ENCODE measurements at regions not wholly inside any gene's neighbourhood (a gene's known extent, or its start where the extent isn't known, plus 50 kb on each side); places are given as distances from the start of the nearest gene placed in this dataset.

- H3K4me1 ChIP-seq (ENCODE audit: low read depth): no peaks in the 10 kb centered on the region
- intact Hi-C loops (cut with DNase I, micrococcal nuclease): no loop called here
- H3K9me3 ChIP-seq: no peaks in the 10 kb centered on the region
- ATAC-seq (no peak), DNase-seq (no peak)
- no peaks in the 10 kb centered on the region for H3K36me3 ChIP-seq (ENCODE audit: low read depth)
- no peak for TF ChIP-seq CTCF (IDR thresholded peaks at IDR 0.05)
- no peak overlapping the region for H3K4me3 ChIP-seq
Observed at GRCh38 chr7:116332766-116333165, 122.4 kb downstream of the TES start.

GRCh38 chr7:116334555-116334954, 124.2 kb downstream of the TES start:
- TF ChIP-seq CTCF (IDR thresholded peaks at IDR 0.05): no peak
- Histone ChIP-seq H3K4me1 (ENCODE audit: low read depth) (no peaks in the 10 kb centered on the region), H3K9me3 (no peaks in the 10 kb centered on the region), H3K36me3 (ENCODE audit: low read depth) (no peaks in the 10 kb centered on the region), H3K4me3 (no peak overlapping the region)
- DNase-seq (no peak), ATAC-seq (no peak)
- intact Hi-C loops (cut with DNase I, micrococcal nuclease): no loop called here

GRCh38 chr7:116337018-116337417, 126.7 kb downstream of the TES start:
- no peaks in the 10 kb centered on the region for H3K36me3 ChIP-seq (ENCODE audit: low read depth)
- H3K4me1 ChIP-seq (ENCODE audit: low read depth): no peaks in the 10 kb centered on the region
- no peak for DNase-seq
- no peak for ATAC-seq
- TF ChIP-seq CTCF (IDR thresholded peaks at IDR 0.05): no peak
- intact Hi-C loops (cut with DNase I, micrococcal nuclease): no loop called here
- H3K4me3 ChIP-seq: no peak overlapping the region
- H3K9me3 ChIP-seq: no peaks in the 10 kb centered on the region

- intact Hi-C loops (cut with DNase I, micrococcal nuclease): no loop called here
- no peaks in the 10 kb centered on the region for H3K9me3 ChIP-seq
- no peak overlapping the region for H3K4me3 ChIP-seq
- ATAC-seq (no peak), DNase-seq (no peak)
- no peak for TF ChIP-seq CTCF (IDR thresholded peaks at IDR 0.05)
- no peaks in the 10 kb centered on the region for H3K4me1 ChIP-seq (ENCODE audit: low read depth)
- no peaks in the 10 kb centered on the region for H3K36me3 ChIP-seq (ENCODE audit: low read depth)
Observed at GRCh38 chr7:116337800-116338199, 127.5 kb downstream of the TES start.

DNA sequence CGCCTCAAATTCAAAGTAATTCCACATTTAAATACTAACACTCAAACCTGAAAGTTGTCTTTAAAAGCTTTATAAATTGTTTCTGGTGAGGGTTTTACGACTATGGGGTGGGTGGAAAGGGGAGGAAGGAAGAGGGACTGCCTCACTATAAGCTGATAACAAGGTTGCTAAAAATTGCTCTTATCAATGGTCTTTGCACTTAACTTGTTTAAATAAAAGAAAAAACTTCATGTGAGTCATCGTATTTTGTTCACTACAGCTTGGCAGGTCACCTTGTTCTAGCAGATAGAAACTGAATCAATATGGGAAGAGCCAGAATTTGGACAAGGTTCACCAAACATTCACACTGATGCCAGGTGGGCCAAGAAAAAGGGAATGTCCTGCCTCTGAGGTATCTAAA, 129.2 kb downstream of the TES start:
- Histone ChIP-seq H3K4me3 (no peak overlapping the region), H3K9me3 (no peaks in the 10 kb centered on the region), H3K4me1 (ENCODE audit: low read depth) (no peaks in the 10 kb centered on the region), H3K36me3 (ENCODE audit: low read depth) (no peaks in the 10 kb centered on the region)
- TF ChIP-seq CTCF (IDR thresholded peaks at IDR 0.05): no peak
- DNase-seq (no peak), ATAC-seq (no peak)
- intact Hi-C loops (cut with DNase I, micrococcal nuclease): no loop called here

DNA sequence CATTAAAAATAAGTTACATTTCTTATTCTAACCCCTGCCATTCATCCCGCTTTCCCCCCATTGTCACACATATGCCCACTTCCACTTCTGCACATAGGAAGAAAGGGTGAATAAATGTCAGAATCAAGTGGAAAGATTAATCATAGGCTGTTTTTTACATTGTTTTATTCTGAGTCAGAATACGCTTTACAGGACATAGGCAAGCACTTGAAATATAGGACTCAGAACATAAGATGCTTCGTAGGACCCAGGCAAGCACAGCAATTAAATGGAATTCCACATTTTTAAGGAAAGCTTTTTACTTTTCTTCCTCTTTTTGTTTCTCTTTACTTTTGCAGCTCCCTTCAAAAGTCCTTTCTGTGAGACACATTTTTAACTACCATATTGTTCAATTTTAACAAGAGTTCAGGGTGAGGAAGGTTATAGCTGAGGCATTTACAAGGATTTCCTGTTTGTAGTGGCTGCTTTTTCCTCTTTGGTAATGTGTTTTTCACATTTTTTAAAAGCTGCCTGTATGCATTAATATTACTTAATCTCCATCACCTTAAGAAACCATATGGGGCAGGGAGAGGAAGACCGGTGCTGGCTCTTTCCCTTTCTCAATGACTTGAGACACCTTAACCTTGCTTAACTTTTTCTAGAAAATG, 130.0 kb downstream of the TES start:
- intact Hi-C loops (cut with DNase I, micrococcal nuclease): no loop called here
- Histone ChIP-seq H3K4me3 (no peak overlapping the region), H3K9me3 (no peaks in the 10 kb centered on the region), H3K36me3 (ENCODE audit: low read depth) (no peaks in the 10 kb centered on the region), H3K4me1 (ENCODE audit: low read depth) (no peaks in the 10 kb centered on the region)
- no peak for ATAC-seq
- no peak for TF ChIP-seq CTCF (IDR thresholded peaks at IDR 0.05)
- DNase-seq: no peak
